Psoas muscle (tissue), 7 donors: ENCODE measurements at regions not wholly inside any gene's neighbourhood (a gene's known extent, or its start where the extent isn't known, plus 50 kb on each side); places are given as distances from the start of the nearest gene placed in this dataset.

Source experiments
- ATAC-seq, 4 donors: fragments of 200-7000 bp; cut with Tn5 transposase; one replicate each; pipeline ENCODE4 v1.9.1; 2020; ENCODE audit warnings: moderate library complexity in 3 of 4, mild to moderate bottlenecking in 2 of 4
- DNase-seq, 2 donors: peaks; one replicate each; pipeline ENCODE4 v3.0.0-alpha.2; 2020
- H3K27ac ChIP-seq: fragments of 200-600 bp; one replicate; pipeline ENCODE4 v1.8.0; 2022
- H3K27me3 ChIP-seq, 3 donors: fragments of 200-600 bp in 1 of 3; one replicate each; pipeline versions ENCODE4 v1.6.1 to v1.8.0; 2013 to 2022; ENCODE audit warnings: low read length in 2 of 3, mild to moderate bottlenecking in 2 of 3, moderate library complexity in 1 of 3; ENCODE audit not compliant: insufficient read depth in 3 of 3
- H3K36me3 ChIP-seq, 2 donors: fragments of 200-600 bp in 1 of 2; one replicate each; pipeline versions ENCODE4 v1.6.1 to v1.8.0; 2013 to 2022; ENCODE audit warnings: low read depth in 1 of 2, mild to moderate bottlenecking in 1 of 2, moderate library complexity in 1 of 2; ENCODE audit not compliant: insufficient read depth in 1 of 2
- H3K4me1 ChIP-seq: fragments of 200-600 bp; one replicate; pipeline ENCODE4 v1.8.0; 2022
- H3K4me3 ChIP-seq: fragments of 200-600 bp; one replicate; pipeline ENCODE4 v1.8.0; 2022; ENCODE audit warnings: mild to moderate bottlenecking
- H3K9me3 ChIP-seq: fragments of 200-600 bp; one replicate; pipeline ENCODE4 v1.8.0; 2022
- CTCF ChIP-seq: fragments of 200-600 bp; IDR thresholded peaks from one replicate; pipeline ENCODE4 v1.8.0; 2022; ENCODE audit warnings: antibody characterized with exemption
- WGBS, 3 donors: extraction: QIAGEN DNeasy Blood & Tissue Kit; methylation state at CpG; one replicate each; pipeline versions ENCODE4 v1.1.6 to v1.1.7; 2013; 5-methylcytosine and 5-hydroxymethylcytosine counted together
- intact Hi-C, 2 donors: fragments of 100-400 bp; cut with DNase I; formaldehyde crosslinking; loops; one replicate each; pipeline versions ENCODE4 v1.11.0 to v1.14.2; 2022
- donor health status: healthy with polysubstance abuse.
- donor health status: DM: no; HTN: no; CAD: no; lungs with moderate emphysema.
- donor health status: Bipolar disorder and iron deficiency.
- donor health status: healthy.
- donor health status: DM: yes; HTN: yes; CAD: no.
- donor health status: DM: no; HTN: no; CAD: no.
- donor health status: DM: yes; HTN: yes; CAD: no.

- intact Hi-C loops = no loop called here
- no peak for TF ChIP-seq CTCF
- Histone ChIP-seq H3K9me3 (no peaks in the 10 kb centered on the region), H3K4me1 (no peaks in the 10 kb centered on the region), H3K4me3 (no peak overlapping the region), H3K27me3 (no peaks in the 10 kb centered on the region), H3K36me3 (no peaks in the 10 kb centered on the region), H3K27ac (no peak overlapping the region)
- WGBS, 3 donors = 30 to 36% (median 35%) methylated on average over 6 of the region's 6 CpGs
- no peak for DNase-seq
- ATAC-seq = no peak
These were observed 154.1 kb upstream of the CDH5 start for GRCh38 chr16:66212428-66212827.

GRCh38 chr16:66211651-66212050 is 154.8 kb upstream of the CDH5 start:
- intact Hi-C loops = no loop called here
- H3K4me1 ChIP-seq = no peaks in the 10 kb centered on the region
- ATAC-seq (no peak), DNase-seq (no peak)
- H3K4me3 ChIP-seq = no peak overlapping the region
- TF ChIP-seq CTCF = no peak
- WGBS, 3 donors = 88 to 93% (median 92%) methylated on average over 10 of the region's 10 CpGs
- no peaks in the 10 kb centered on the region for H3K27me3 ChIP-seq
- no peaks in the 10 kb centered on the region for H3K36me3 ChIP-seq
- H3K27ac ChIP-seq = no peak overlapping the region
- H3K9me3 ChIP-seq = no peaks in the 10 kb centered on the region

GRCh38 chr16:66207883-66208265 is 158.6 kb upstream of the CDH5 start:
- intact Hi-C loops = no loop called here
- no peaks in the 10 kb centered on the region for H3K9me3 ChIP-seq
- no peak overlapping the region for H3K27ac ChIP-seq
- no peaks in the 10 kb centered on the region for H3K27me3 ChIP-seq
- H3K4me1 ChIP-seq = no peaks in the 10 kb centered on the region
- ATAC-seq = no peak
- no peak for TF ChIP-seq CTCF
- WGBS, 3 donors = 88 to 94% (median 92%) methylated on average over 5 of the region's 5 CpGs
- DNase-seq = no peak
- no peaks in the 10 kb centered on the region for H3K36me3 ChIP-seq
- no peak overlapping the region for H3K4me3 ChIP-seq

- no peak for TF ChIP-seq CTCF
- 39 to 70% (median 45%) methylated on average over 11 of the region's 11 CpGs for WGBS, 3 donors
- peak in 3 of 4 donors; percentile 13 to 67 (median 38) for ATAC-seq
- H3K4me1 ChIP-seq = no peaks in the 10 kb centered on the region
- no peaks in the 10 kb centered on the region for H3K36me3 ChIP-seq
- intact Hi-C loops = no loop called here
- no peak overlapping the region for H3K4me3 ChIP-seq
- no peaks in the 10 kb centered on the region for H3K27me3 ChIP-seq
- H3K27ac ChIP-seq = no peak overlapping the region
- H3K9me3 ChIP-seq = no peaks in the 10 kb centered on the region
- DNase-seq = no peak
These were observed 159.2 kb upstream of the CDH5 start for GRCh38 chr16:66207139-66207882.

GRCh38 chr16:66206363-66206762 is 160.1 kb upstream of the CDH5 start:
- intact Hi-C loops = no loop called here
- no peaks in the 10 kb centered on the region for H3K27me3 ChIP-seq
- peak in 1 of 4 donors; percentile 13 for ATAC-seq
- no peaks in the 10 kb centered on the region for H3K4me1 ChIP-seq
- H3K4me3 ChIP-seq = no peak overlapping the region
- no peaks in the 10 kb centered on the region for H3K9me3 ChIP-seq
- H3K27ac ChIP-seq = no peak overlapping the region
- DNase-seq = no peak
- WGBS, 3 donors = 77 to 85% (median 77%) methylated on average over 4 of the region's 4 CpGs
- no peaks in the 10 kb centered on the region for H3K36me3 ChIP-seq
- TF ChIP-seq CTCF = no peak
